ENCODE measurements at regions not wholly inside any gene's neighbourhood (a gene's known extent, or its start where the extent isn't known, plus 50 kb on each side); places are given as distances from the start of the nearest gene placed in this dataset.

GRCh38 chr6:104227508-104227907 is 632.2 kb downstream of the HACE1 start:
- H3K4me2 ChIP-seq (ENCODE audit: low read depth, low read length, poor library complexity, severe bottlenecking) = no peak overlapping the region
- no peak overlapping the region for H3K4me3 ChIP-seq (ENCODE audit: insufficient read depth, low read length, poor library complexity, severe bottlenecking)
- H3K9ac ChIP-seq (ENCODE audit: low read length) = no peak overlapping the region
- TF ChIP-seq CTCF (IDR thresholded peaks at IDR 0.05; ENCODE audit: insufficient read depth, low read length, poor library complexity, severe bottlenecking) = no peak
- TF ChIP-seq EZH2phosphoT487 (conservative IDR thresholded peaks at IDR 0.05; ENCODE audit: low read length) = no peak
- H3K9me2 ChIP-seq (replicated peaks; ENCODE audit: insufficient read depth, low read length) = no peaks in the 10 kb centered on the region
- no peaks in the 10 kb centered on the region for H3K27me3 ChIP-seq (ENCODE audit: low read length)
- no peaks in the 10 kb centered on the region for H3F3A ChIP-seq (ENCODE audit: insufficient read depth)
- H3K36me3 ChIP-seq (ENCODE audit: low read length) = no peaks in the 10 kb centered on the region
- H4K20me1 ChIP-seq (ENCODE audit: low read depth, low read length) = no peaks in the 10 kb centered on the region
- no peak overlapping the region for H3K27ac ChIP-seq (ENCODE audit: low read depth, low read length)
- no peak overlapping the region for H2AFZ ChIP-seq (ENCODE audit: low read depth, low read length, severe bottlenecking)
- H3K9me3 ChIP-seq (ENCODE audit: insufficient read depth, low read length) = no peaks in the 10 kb centered on the region
- H3K79me2 ChIP-seq (ENCODE audit: insufficient read depth, low read length) = no peaks in the 10 kb centered on the region

GRCh38 chr6:104226790-104227446 is 632.8 kb downstream of the HACE1 start:
- Histone ChIP-seq H3F3A (ENCODE audit: insufficient read depth) (no peaks in the 10 kb centered on the region), H3K27me3 (ENCODE audit: low read length) (no peaks in the 10 kb centered on the region), H3K27ac (ENCODE audit: low read depth, low read length) (no peak overlapping the region), H3K9me2 (replicated peaks; ENCODE audit: insufficient read depth, low read length) (no peaks in the 10 kb centered on the region), H3K9me3 (ENCODE audit: insufficient read depth, low read length) (no peaks in the 10 kb centered on the region), H3K9ac (ENCODE audit: low read length) (no peak overlapping the region), H2AFZ (ENCODE audit: low read depth, low read length, severe bottlenecking) (no peak overlapping the region), H3K4me3 (ENCODE audit: insufficient read depth, low read length, poor library complexity, severe bottlenecking) (no peak overlapping the region), H4K20me1 (ENCODE audit: low read depth, low read length) (no peaks in the 10 kb centered on the region), H3K79me2 (ENCODE audit: insufficient read depth, low read length) (no peaks in the 10 kb centered on the region), H3K4me2 (ENCODE audit: low read depth, low read length, poor library complexity, severe bottlenecking) (no peak overlapping the region), H3K36me3 (ENCODE audit: low read length) (no peaks in the 10 kb centered on the region)
- TF ChIP-seq CTCF (IDR thresholded peaks at IDR 0.05; ENCODE audit: insufficient read depth, low read length, poor library complexity, severe bottlenecking) = no peak

GRCh38 chr6:104218116-104218515 is 641.6 kb downstream of the HACE1 start:
- Histone ChIP-seq H3K9ac (ENCODE audit: low read length) (no peak overlapping the region), H3K79me2 (ENCODE audit: insufficient read depth, low read length) (no peaks in the 10 kb centered on the region), H3K4me3 (ENCODE audit: insufficient read depth, low read length, poor library complexity, severe bottlenecking) (no peak overlapping the region), H3K4me2 (ENCODE audit: low read depth, low read length, poor library complexity, severe bottlenecking) (no peak overlapping the region), H3K36me3 (ENCODE audit: low read length) (no peaks in the 10 kb centered on the region), H3K9me3 (ENCODE audit: insufficient read depth, low read length) (no peaks in the 10 kb centered on the region), H2AFZ (ENCODE audit: low read depth, low read length, severe bottlenecking) (no peak overlapping the region), H4K20me1 (ENCODE audit: low read depth, low read length) (no peaks in the 10 kb centered on the region), H3K27ac (ENCODE audit: low read depth, low read length) (no peak overlapping the region), H3K9me2 (replicated peaks; ENCODE audit: insufficient read depth, low read length) (no peaks in the 10 kb centered on the region), H3F3A (ENCODE audit: insufficient read depth) (no peaks in the 10 kb centered on the region), H3K27me3 (ENCODE audit: low read length) (no peaks in the 10 kb centered on the region)
- TF ChIP-seq CTCF (IDR thresholded peaks at IDR 0.05; ENCODE audit: insufficient read depth, low read length, poor library complexity, severe bottlenecking) (no peak), EZH2phosphoT487 (conservative IDR thresholded peaks at IDR 0.05; ENCODE audit: low read length) (no peak)
